ENCODE measurements at regions not wholly inside any gene's neighbourhood (a gene's known extent, or its start where the extent isn't known, plus 50 kb on each side); places are given as distances from the start of the nearest gene placed in this dataset.

GRCh38 chr3:180102604-180103003 lies 65.9 kb upstream of the PEX5L start:
- no peak for ATAC-seq
- no peak overlapping the region for H3K27ac ChIP-seq
- H3K9me3 ChIP-seq: peaks cover 0 to 16% (median 0%) of the 10 kb centered on the region in 11 donors
- no peak overlapping the region for H3K4me3 ChIP-seq
- no peaks in the 10 kb centered on the region for H3K36me3 ChIP-seq
- no peak for DNase-seq
- H3K4me1 ChIP-seq: no peaks in the 10 kb centered on the region
- intact Hi-C loops (cut with DNase I): no loop called here
- no peak for TF ChIP-seq CTCF (IDR thresholded peaks at IDR 0.05)
- peaks cover 0 to 7% (median 0%) of the 10 kb centered on the region in 7 donors for H3K27me3 ChIP-seq
- 83 to 88% methylated on average over 1 of the region's 1 CpG for WGBS, 2 donors

GRCh38 chr3:180116203-180116602 lies 79.5 kb upstream of the PEX5L start:
- H3K4me3 ChIP-seq: no peak overlapping the region
- intact Hi-C loops (cut with DNase I): no loop called here
- H3K27ac ChIP-seq: no peak overlapping the region
- no peaks in the 10 kb centered on the region for H3K9me3 ChIP-seq
- no peaks in the 10 kb centered on the region for H3K36me3 ChIP-seq
- WGBS, 2 donors: 48 to 55% methylated on average over 4 of the region's 4 CpGs
- no peak for TF ChIP-seq CTCF (IDR thresholded peaks at IDR 0.05)
- ATAC-seq: no peak
- no peaks in the 10 kb centered on the region for H3K27me3 ChIP-seq
- no peak for DNase-seq
- H3K4me1 ChIP-seq: no peaks in the 10 kb centered on the region

- no peaks in the 10 kb centered on the region for H3K27me3 ChIP-seq
- H3K4me3 ChIP-seq: no peak overlapping the region
- no peaks in the 10 kb centered on the region for H3K9me3 ChIP-seq
- H3K27ac ChIP-seq: no peak overlapping the region
- intact Hi-C loops (cut with DNase I): no loop called here
- no peaks in the 10 kb centered on the region for H3K4me1 ChIP-seq
- DNase-seq: no peak
- TF ChIP-seq CTCF (IDR thresholded peaks at IDR 0.05): no peak
- no peaks in the 10 kb centered on the region for H3K36me3 ChIP-seq
- WGBS, 2 donors: 29 to 31% methylated on average over 2 of the region's 2 CpGs
- ATAC-seq: no peak
Observed at GRCh38 chr3:180116658-180117057, 79.9 kb upstream of the PEX5L start.

GRCh38 chr3:180117381-180118163 lies 80.8 kb upstream of the PEX5L start:
- H3K27ac ChIP-seq: no peak overlapping the region
- TF ChIP-seq CTCF (IDR thresholded peaks at IDR 0.05): no peak
- ATAC-seq (no peak), DNase-seq (no peak)
- H3K36me3 ChIP-seq: no peaks in the 10 kb centered on the region
- H3K4me1 ChIP-seq: no peaks in the 10 kb centered on the region
- H3K4me3 ChIP-seq: no peak overlapping the region
- no peaks in the 10 kb centered on the region for H3K27me3 ChIP-seq
- intact Hi-C loops (cut with DNase I): no loop called here
- WGBS, 2 donors: 74 to 75% methylated on average over 11 of the region's 11 CpGs
- no peaks in the 10 kb centered on the region for H3K9me3 ChIP-seq

Measured in heart right ventricle (tissue), 16 donors.